ENCODE measurements at regions not wholly inside any gene's neighbourhood (a gene's known extent, or its start where the extent isn't known, plus 50 kb on each side); places are given as distances from the start of the nearest gene placed in this dataset.

GRCh38 chr11:47911149-47911548 lies 63.0 kb upstream of the NUP160 start:
- no peak overlapping the region for H3K18ac ChIP-seq (ENCODE audit: extremely low read depth, low read length)
- H3K56ac ChIP-seq (replicated peaks; ENCODE audit: insufficient read length, low read depth, low read length) = no peak overlapping the region
- no peak overlapping the region for H2BK5ac ChIP-seq (ENCODE audit: low read depth, low read length)
- H4K91ac ChIP-seq (replicated peaks; ENCODE audit: insufficient read length, low read length) = no peak overlapping the region
- H3K79me1 ChIP-seq (ENCODE audit: low read depth, low read length) = no peaks in the 10 kb centered on the region
- H4K5ac ChIP-seq (ENCODE audit: insufficient read length, low read depth, low read length) = no peak overlapping the region
- peak overlapping the region; percentile 92 for H2AFZ ChIP-seq (ENCODE audit: low read length)
- H3K4me1 ChIP-seq (replicated peaks in 1 of 4; ENCODE audit: control insufficient read depth in 3 of 4, insufficient read depth in 4 of 4, low read length in 3 of 4) = no peaks in the 10 kb centered on the region
- no peaks in the 10 kb centered on the region for H3K36me3 ChIP-seq (ENCODE audit: control insufficient read depth in 2 of 4, insufficient read depth in 4 of 4, low read length in 3 of 4)
- no peaks in the 10 kb centered on the region for H3K9me3 ChIP-seq (ENCODE audit: insufficient read depth in 2 of 2, low read depth in 1 of 2, low read length in 1 of 2)
- no peak overlapping the region for H3K4me2 ChIP-seq (ENCODE audit: insufficient read depth in 1 of 2, low read depth in 2 of 2, low read length in 2 of 2)
- CTCF ChIA-PET (ENCODE audit: partially characterized antibody) = no interaction called here
- H3K27me3 ChIP-seq (replicated peaks in 1 of 4; ENCODE audit: control insufficient read depth in 3 of 4, extremely low read depth in 1 of 4, insufficient read depth in 3 of 4, low read length in 3 of 4) = no peaks in the 10 kb centered on the region; a peak in 1 of 7 replicates
- no peak overlapping the region for H3K23ac ChIP-seq (ENCODE audit: insufficient read length)
- WGBS, 2 experiments (ENCODE audit: extremely low coverage in 1 of 2, insufficient coverage in 1 of 2, insufficient read length in 1 of 2, insufficient replicate concordance in 2 of 2, low coverage in 1 of 2, low lambda C conversion rate in 2 of 2, missing lambda C conversion rate in 1 of 2) = 88% methylated on average over 1 of the region's 4 CpGs; no CpG with 5 or more reads in 1 of the 2 experiments
- no peak for FAIRE-seq
- H3K9ac ChIP-seq (replicated peaks in 1 of 4; ENCODE audit: extremely low read depth in 1 of 4, low read depth in 3 of 4, low read length in 3 of 4) = no peak overlapping the region
- no peak overlapping the region for H3K4ac ChIP-seq (replicated peaks; ENCODE audit: insufficient read length, low read depth, low read length)
- H2BK120ac ChIP-seq (replicated peaks; ENCODE audit: low read depth, low read length) = peak overlapping the region; percentile 41
- no peak overlapping the region for H3K27ac ChIP-seq (ENCODE audit: low read depth, low read length)
- H2AK5ac ChIP-seq (ENCODE audit: low read depth, low read length) = no peak overlapping the region
- no peaks in the 10 kb centered on the region for H3K79me2 ChIP-seq (ENCODE audit: control insufficient read depth in 1 of 2, insufficient read depth in 2 of 2, low read length in 2 of 2)
- no peak overlapping the region for H3K14ac ChIP-seq (ENCODE audit: insufficient read length)
- H3K23me2 ChIP-seq (ENCODE audit: low read depth, low read length) = no peaks in the 10 kb centered on the region; the same call in 1 of the 2 replicates
- no peak overlapping the region; the same call in 1 of the 2 replicates for H2BK12ac ChIP-seq (ENCODE audit: low read depth, low read length)
- no peak overlapping the region for H4K8ac ChIP-seq (ENCODE audit: extremely low read depth, insufficient read depth, low read length)
- H2BK15ac ChIP-seq (ENCODE audit: low read length) = no peak overlapping the region
- no peaks in the 10 kb centered on the region for H4K20me1 ChIP-seq (replicated peaks in 1 of 2; ENCODE audit: control insufficient read depth in 1 of 2, insufficient read depth in 2 of 2, low read length in 2 of 2)
- POLR2A ChIA-PET (ENCODE audit: partially characterized antibody) = no interaction called here
- H3K4me3 ChIP-seq (ENCODE audit: extremely low read depth in 1 of 4, insufficient read depth in 2 of 4, low read depth in 3 of 4, low read length in 4 of 4) = no peak overlapping the region
- DNase-seq (ENCODE audit: low read depth in 1 of 2, low spot score in 2 of 2) = no peak
- no peak overlapping the region for H2BK20ac ChIP-seq (ENCODE audit: low read length)
- TF ChIP-seq CHD1 (IDR thresholded peaks at IDR 0.05; ENCODE audit: low read depth, low read length) (no peak), SRF (IDR thresholded peaks at IDR 0.05; ENCODE audit: low read depth, low read length) (no peak), SAP30 (IDR thresholded peaks at IDR 0.05; ENCODE audit: insufficient read depth, insufficient replicate concordance, low read length) (no peak), MAX (IDR thresholded peaks at IDR 0.05) (no peak), SUZ12 (IDR thresholded peaks at IDR 0.05; ENCODE audit: low read length) (no peak), SIX5 (IDR thresholded peaks at IDR 0.05; ENCODE audit: low read depth, low read length) (no peak), TBP (IDR thresholded peaks at IDR 0.05; ENCODE audit: low read depth, low read length) (no peak), BCL11A (IDR thresholded peaks at IDR 0.05; ENCODE audit: low read depth in 2 of 2, low read length in 2 of 2) (no peak), BRCA1 (IDR thresholded peaks at IDR 0.05; ENCODE audit: low read depth, low read length) (no peak), ASH2L (IDR thresholded peaks at IDR 0.05; ENCODE audit: low read length) (no peak), RAD21 (IDR thresholded peaks at IDR 0.05 in 1 of 2, conservative IDR thresholded peaks at IDR 0.05 in 1 of 2; ENCODE audit: low read depth in 2 of 2, low read length in 2 of 2) (no peak), KDM4A (IDR thresholded peaks at IDR 0.05; ENCODE audit: low read depth, low read length, severe bottlenecking) (no peak)

Measured in H1 (cell line).